Right ventricle myocardium superior (tissue), 1 donor: ENCODE measurements at regions not wholly inside any gene's neighbourhood (a gene's known extent, or its start where the extent isn't known, plus 50 kb on each side); places are given as distances from the start of the nearest gene placed in this dataset.

Source experiments
- ATAC-seq: fragments of 200-7000 bp; cut with Tn5 transposase; one replicate; pipeline ENCODE4 v1.9.1; 2020; ENCODE audit warnings: mild to moderate bottlenecking; ENCODE audit not compliant: poor library complexity
- DNase-seq: peaks from one replicate; pipeline ENCODE4 v3.0.0-alpha.2; 2020
- intact Hi-C: fragments of 100-400 bp; cut with DNase I; formaldehyde crosslinking; loops from one replicate; pipeline ENCODE4 v1.11.2; 2022
- donor health status: DM: no; HTN: yes; CAD: no; lungs with severe emphysema.

DNA sequence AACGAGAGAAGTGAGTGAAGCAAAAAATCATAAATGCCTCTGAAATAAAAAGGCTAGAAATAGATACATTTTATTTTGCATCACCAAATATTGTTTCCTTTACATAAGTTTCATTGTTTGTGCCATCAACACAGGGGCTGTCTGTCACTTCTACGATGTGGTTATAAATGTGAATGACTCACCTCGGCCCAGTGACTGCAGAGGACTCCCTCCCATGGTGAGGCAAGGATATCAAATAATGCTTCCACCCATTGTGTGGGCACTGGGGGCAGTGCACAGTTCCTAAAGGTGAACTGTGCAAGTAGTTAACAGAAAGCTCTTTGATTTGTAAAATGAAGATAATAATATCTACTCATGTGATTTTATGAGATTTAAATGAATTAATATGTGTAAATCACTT is 230.3 kb upstream of the NEIL3 start:
- intact Hi-C loops, result no loop called here
- DNase-seq (no peak), ATAC-seq (no peak)

DNA sequence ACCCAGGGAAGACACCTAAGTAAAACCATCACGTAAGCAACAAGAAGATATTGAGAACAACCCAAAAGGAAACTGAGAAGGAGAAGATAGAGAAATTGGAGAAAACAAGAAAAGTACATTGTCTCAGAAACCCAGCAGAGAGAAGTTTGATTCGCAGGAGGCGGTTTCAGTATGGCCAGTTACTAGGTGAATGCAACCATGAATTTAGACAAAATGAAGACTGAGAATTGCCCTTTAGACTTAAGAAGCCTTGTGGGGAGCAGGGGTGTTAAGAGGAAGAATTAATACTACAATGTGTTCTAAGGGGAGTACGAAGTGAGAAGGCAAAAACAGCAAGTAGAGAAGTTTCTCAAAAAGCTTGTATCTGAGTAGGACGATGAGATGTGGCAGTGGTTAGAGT is 229.3 kb upstream of the NEIL3 start:
- ATAC-seq (no peak), DNase-seq (no peak)
- intact Hi-C loops, result no loop called here

DNA sequence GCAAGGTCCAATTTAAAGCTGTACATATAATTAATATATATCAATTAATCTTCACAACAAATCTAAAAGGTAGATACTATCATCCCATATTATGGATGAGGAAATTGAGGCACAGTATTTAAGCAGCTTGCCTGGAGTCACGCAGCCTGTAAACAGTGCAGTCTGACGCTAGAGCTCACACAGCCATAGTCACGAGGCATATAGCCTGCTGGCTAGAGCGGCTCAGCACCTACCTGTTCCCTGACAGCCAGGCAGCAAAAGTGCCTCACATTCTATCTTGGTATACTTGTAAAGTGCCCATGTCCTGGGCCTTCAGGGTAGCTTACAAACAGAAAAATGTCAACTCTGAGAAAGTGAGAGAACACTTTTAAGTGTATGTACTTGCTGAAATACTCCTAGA is 222.6 kb upstream of the NEIL3 start:
- ATAC-seq (no peak), DNase-seq (no peak)

DNA sequence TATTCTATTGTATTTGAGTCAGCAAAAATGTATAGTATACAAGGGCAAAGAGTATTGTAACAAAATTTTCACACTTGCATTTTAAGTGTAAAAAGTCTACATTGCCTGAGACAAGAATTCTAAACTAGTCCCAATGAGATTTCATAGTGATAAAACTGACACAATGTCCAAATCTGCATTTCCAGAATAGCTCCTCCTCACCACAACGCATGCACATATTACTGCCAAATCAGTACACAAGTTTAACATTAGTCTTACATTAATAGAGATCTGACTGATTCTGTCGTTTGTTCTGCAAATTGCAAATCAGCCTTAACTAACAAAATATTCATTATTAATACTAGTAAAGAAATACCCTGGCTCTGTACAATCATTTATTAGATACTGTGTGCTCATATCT is 222.2 kb upstream of the NEIL3 start:
- no peak for ATAC-seq
- no peak for DNase-seq
- intact Hi-C loops, result no loop called here

More for the DNA sequence above, 222.6 kb upstream of the NEIL3 start:
- intact Hi-C loops, result no loop called here

DNA sequence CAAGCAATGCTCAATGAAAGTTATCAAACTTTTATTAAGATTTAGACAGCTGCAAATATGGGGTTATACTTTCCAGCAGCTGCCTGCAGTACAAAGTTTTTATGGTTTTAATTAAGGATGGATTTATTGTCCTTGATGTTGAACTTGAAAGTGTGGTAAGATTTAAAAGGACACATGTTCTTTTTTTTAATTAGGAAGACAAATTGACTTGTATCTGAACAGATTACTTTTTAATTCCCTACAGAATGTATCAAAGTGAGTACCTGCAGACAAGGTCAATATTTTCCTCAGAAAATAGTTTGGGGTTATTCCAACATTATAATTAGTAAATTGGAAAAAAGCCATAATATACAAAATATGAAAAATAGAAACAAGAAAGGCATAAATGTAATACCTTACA is 218.2 kb upstream of the NEIL3 start:
- DNase-seq (no peak), ATAC-seq (no peak)
- intact Hi-C loops, result no loop called here

DNA sequence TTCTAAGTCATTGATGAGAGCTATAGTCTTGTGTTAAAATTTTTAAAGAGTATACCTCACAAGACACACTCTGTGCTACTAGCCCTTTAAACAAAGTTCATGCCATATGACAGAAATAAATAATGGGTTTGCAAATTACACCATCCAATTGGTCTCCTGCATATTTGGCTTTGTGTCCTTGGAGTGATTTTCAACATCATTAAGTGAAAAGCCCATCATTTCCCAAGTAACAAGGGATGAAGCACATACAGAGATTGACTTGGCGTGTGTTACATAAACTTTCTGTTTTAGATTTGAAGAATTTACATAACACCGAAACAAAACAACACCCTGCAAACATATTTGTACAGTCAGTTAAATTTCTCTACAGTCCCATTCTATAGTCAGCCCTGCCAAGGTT is 216.9 kb upstream of the NEIL3 start:
- ATAC-seq, result no peak
- DNase-seq, result no peak
- intact Hi-C loops, result no loop called here

DNA sequence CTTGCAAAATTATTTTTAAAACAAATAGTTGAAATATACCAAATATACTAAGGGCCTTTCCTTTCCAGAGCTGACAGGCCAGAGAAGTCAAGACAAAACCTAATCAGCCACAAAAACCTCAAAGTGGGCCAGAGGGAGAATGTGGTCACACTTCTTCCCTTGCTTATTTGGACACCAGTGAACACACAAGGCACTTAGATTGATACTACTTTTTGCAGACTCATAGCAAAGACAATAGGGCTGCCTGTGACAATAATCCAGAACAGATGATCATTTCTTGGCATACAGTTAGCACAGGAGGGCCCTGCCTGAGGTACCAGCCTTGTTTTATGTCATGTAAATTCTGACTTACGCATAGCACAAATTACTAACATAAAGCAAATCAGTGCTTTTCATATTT is 215.7 kb upstream of the NEIL3 start:
- intact Hi-C loops, result no loop called here
- DNase-seq (no peak), ATAC-seq (no peak)

DNA sequence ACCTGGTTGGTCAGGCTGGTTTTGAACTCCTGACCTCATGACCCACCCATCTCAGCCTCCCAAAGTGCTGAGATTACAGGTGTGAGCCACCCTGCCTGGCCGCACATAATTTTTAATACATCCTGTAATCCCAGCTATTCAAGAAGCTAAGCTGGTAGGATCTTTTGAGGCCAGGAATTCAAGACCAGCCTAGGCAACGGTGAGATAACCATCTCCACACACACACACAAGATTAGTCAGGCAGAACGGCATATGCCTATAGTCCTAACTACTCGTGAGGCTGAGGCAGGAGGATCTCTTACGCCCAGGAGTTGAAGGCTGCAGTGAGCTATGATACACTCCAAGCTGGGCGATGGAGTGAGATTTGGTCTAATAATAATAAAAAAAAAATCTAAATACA is 212.4 kb upstream of the NEIL3 start:
- DNase-seq (no peak), ATAC-seq (no peak)
- intact Hi-C loops, result no loop called here

DNA sequence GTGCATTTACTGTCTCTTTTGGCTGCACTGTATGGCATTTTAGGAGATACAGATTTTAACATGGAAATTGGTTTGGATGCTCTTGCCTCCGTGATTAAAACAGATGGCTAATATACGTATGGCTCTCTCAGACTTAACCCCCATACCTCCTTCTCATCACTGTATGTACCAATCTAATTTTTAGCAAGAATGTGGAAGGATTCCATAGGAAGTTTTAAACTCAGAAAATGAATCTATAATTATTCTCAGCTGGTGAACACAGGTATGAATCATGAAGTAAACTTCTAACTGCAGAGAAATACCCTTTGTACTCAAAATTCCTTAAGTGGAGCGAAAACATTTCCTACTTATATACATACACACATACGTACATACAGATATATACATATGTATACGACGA is 210.5 kb upstream of the NEIL3 start:
- ATAC-seq (no peak), DNase-seq (no peak)
- intact Hi-C loops, result no loop called here

DNA sequence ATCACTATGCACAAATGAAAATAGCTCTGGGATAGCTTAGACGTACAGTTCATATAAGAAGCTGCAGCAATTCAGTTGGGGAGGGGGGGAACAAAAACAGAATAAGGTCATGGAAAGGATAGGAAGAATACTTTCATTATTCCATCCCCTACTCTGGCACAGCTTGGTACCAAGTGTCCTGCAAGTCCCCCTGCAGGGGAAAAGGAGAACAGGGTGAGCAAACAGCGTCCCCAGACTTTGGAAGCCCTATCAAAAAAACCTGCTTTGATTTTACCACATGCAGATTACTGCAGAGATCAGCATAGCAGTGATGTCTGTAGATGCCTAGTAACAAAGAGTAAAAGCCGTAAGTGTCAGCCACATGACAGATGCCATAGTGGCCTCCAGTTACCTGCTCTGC is 209.4 kb upstream of the NEIL3 start:
- intact Hi-C loops, result no loop called here
- no peak for DNase-seq
- ATAC-seq, result no peak

DNA sequence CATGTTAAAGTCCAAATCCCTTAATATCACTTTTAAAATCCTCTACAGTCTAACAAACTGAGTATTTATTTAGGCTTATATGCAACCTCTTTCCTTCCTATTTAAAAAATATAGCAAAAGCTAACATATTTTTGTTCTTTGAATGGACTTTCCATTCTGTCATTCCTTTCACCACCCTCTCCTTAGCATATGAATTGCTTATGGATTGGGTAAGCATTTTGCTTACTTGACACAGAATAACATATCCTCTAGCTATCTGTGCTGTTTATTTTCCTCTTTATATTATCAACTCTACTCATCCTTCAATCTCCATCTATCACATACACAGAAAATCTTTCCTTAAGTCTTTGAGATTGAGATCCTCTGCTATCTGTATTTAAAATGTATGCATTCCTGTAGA is 206.1 kb upstream of the NEIL3 start:
- ATAC-seq (no peak), DNase-seq (no peak)
- intact Hi-C loops, result no loop called here

DNA sequence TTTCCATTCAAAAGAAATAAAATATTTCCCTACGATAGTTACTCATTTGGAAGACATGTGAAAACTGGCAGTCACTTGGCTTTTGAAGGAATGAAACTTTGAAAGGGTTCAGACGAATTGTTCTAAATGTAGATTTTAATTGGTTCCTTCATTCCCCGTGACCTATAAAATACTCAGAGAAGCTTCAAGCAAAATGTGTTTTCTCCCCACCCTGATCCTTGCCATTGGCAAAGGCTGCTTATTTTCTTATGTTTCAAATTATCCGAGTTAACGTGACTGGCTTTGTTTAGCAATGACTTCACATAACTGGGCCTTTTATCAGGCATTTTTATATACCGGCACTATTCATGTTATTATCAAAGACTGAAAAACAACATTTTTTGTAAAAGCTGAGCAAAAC is 204.1 kb upstream of the NEIL3 start:
- DNase-seq, result no peak
- ATAC-seq, result no peak
- intact Hi-C loops, result no loop called here

DNA sequence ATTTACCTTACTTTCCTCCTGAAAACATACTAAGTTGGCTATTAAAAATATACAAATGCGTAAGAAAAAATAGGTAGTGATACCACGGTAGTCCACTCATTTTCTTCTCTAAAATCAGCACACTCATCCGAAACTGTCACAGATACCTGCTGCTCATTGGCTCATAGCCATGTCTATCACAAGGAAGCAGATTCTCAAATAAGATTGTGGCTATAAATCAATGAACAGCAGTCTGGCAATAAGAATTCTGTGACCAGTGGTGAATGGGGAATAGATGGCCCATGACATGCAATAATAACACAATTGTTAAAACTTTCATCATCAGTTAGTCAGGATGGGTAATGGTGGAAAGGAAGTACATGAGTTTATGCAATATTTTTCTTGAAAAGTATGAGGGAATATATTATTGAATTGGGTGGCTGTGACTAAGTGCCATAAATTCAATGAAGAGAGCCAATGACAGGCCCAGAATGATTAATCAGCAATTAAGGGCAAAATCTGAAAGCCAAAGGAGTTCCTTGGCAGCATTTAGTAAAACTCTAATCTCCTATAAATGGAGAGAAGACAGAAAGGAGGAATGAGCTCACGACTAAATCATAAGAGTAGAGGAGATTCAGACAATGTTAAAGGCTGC is 202.3 kb upstream of the NEIL3 start:
- DNase-seq (no peak), ATAC-seq (no peak)
- intact Hi-C loops, result no loop called here

DNA sequence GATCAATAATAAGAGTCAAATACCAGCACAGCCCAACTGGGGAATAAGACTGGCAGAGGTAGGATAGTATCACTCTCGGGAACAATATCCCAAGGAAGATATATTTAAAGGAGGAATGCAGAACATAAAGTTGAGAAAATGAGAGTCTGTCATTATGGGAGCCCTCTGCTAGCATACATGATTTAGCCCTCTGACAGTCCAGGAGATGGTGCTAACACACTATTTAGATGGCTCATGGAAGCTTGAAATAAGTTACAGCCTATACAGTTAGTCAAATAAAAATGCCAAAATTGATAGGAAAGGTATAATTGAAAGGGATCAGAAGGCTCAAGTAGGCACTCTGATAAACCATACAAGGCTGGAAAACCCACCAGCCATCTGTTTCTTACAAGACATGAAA is 201.0 kb upstream of the NEIL3 start:
- intact Hi-C loops, result no loop called here
- ATAC-seq (no peak), DNase-seq (no peak)

DNA sequence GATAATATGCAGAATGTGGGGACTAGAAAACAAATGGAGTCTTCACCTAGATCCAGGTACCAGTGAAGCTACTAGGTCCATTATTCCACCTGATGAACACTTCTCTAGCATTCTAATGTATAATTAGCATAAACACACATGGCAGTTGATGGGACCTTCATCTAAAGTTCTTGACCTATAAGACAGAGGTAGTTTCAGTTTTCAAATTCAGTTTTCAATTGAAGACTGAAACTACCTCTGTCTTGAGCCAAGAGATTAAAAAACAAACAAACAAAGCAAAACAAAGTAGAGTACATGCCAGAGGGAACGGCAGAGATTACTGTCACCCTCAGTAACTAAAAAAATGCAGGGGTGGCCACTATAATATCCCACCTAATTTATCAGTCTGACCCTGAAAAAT is 199.9 kb upstream of the NEIL3 start:
- ATAC-seq (no peak), DNase-seq (no peak)
- intact Hi-C loops, result no loop called here

DNA sequence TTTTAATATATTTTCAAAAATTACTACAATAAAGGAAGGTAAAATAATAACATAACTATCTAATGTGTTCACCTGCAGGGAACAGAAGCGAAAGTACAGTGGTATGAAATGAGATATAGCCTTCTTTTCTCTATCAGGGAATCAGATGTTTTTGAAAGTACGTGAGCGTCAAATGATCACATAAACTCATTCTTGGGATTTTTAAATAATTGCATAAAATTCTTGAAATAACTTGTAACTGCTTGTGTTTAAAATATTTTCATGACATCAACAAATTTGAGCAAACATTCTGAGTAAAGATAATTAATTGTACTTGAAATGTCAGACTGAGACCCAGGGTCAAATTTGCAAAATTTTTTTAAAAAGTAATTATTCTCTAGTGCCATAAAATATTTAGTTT is 193.5 kb upstream of the NEIL3 start:
- ATAC-seq (no peak), DNase-seq (no peak)
- intact Hi-C loops, result no loop called here

DNA sequence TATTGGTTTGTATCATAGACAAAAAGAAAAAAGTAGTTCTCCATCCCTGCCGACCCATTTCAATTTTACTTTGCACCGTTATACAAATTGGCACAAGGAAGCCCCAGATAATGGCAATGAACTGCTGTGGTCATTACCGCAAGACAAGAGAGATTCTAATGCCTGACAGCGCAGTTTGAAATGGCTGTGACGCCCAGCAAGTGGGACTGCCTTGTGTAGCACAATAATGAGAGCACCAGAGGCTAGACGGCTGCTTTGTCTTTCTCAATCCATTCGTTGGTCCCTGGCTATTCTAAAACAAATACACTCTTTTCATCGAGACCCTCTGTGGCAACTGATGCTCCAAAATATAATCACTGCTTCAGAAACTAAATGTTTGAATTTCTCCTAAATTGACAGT is 192.4 kb upstream of the NEIL3 start:
- intact Hi-C loops, result no loop called here
- DNase-seq (no peak), ATAC-seq (no peak)

DNA sequence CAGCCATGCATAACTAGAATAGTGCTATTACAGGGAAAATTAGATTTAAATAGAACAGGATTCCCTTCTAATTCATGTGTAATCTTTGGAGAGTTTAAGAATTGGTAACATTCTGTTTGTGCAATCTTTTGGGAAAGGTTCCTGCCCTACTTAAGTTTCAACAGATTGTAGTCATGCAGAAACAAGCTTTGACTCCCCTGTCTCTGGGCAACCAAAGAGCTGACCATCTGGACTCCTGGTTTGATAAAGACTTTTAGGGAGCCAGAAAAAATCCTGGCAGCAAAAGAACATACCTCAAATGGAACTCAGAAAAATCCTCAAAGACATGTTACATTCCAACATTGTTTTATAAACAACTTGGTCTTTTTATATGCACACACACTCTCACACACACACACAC is 191.1 kb upstream of the NEIL3 start:
- DNase-seq (no peak), ATAC-seq (peak; percentile 93)
- intact Hi-C loops, result no loop called here

DNA sequence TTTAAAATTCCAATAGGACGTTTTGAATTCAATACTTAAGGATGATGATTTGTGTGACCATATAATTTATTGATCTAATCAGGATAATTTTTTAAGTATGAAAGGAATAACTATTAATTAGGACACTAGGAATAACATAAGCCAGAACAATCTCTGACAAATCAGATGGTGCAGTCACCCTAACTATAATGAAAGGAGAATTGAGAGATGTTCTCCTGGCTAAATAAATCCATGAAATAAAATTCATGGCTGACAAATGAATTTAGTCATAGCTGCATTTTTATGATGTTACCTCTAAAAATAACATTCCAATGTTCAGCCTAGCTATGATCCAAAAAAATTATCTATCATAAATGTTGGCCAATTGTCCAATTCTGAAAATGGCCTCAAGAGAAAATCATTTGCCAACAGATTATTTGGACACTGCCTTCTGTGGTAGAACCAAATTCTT is 190.6 kb upstream of the NEIL3 start:
- no peak for DNase-seq
- intact Hi-C loops, result no loop called here
- peak; percentile 74 for ATAC-seq

DNA sequence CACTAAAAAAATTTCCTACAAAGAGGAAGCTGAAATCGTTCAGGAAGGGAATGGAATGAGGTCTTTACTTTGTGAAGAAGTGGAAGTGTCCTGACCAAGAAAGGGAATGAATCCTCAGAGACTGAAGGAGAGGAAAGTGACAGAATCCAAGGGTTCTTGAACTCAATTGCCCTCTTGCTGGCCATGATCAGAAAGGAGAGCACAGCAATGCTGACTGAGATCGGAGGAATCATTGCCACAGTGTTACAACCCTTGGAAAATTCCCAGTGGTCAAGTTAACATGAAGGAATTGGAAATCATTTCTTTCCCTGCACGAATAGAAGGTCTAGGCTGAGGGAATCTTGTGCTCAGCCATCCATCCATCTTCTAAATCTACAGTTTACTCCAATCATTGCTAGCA is 190.0 kb upstream of the NEIL3 start:
- DNase-seq (no peak), ATAC-seq (peak; percentile 72)
- intact Hi-C loops, result no loop called here

DNA sequence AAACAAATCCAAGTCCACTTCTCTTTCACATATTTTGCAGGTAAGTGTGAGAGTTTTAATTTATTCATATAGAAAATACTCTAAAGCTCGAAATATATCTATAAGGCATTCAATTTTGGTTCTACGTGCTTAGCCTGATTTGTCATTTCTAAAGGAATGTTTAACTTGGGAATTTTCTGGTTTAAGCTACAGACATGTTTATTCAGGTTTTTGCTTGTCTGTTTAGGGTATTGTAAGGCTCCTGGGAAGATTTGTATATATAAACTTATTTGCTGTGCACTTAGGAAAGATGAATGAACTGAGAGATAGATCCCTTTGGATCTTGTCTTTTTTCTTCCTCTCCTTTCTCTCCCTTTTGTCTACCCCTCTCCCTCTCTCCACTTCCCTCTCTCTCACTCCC is 185.9 kb upstream of the NEIL3 start:
- no peak for DNase-seq
- intact Hi-C loops, result no loop called here
- no peak for ATAC-seq
